GM19324 (cell line): ENCODE measurements at regions not wholly inside any gene's neighbourhood (a gene's known extent, or its start where the extent isn't known, plus 50 kb on each side); places are given as distances from the start of the nearest gene placed in this dataset.

Source experiments
- ATAC-seq: cut with Tn5 transposase; IDR thresholded peaks from one replicate; pipeline ENCODE4 v1.9.1; 2021; ENCODE audit warnings: mild to moderate bottlenecking, moderate library complexity; ENCODE audit not compliant: unreplicated experiment, low FRiP score

GRCh38 chr12:100737168-100737567 is 57.4 kb upstream of the ANO4 start:
- ATAC-seq: no peak

GRCh38 chr12:100738086-100738485 is 56.5 kb upstream of the ANO4 start:
- ATAC-seq: no peak

GRCh38 chr12:100741084-100741711 is 53.4 kb upstream of the ANO4 start:
- no peak for ATAC-seq

- ATAC-seq: no peak
These were observed 51.5 kb upstream of the ANO4 start for GRCh38 chr12:100743060-100743459.
